ENCODE measurements at regions not wholly inside any gene's neighbourhood (a gene's known extent, or its start where the extent isn't known, plus 50 kb on each side); places are given as distances from the start of the nearest gene placed in this dataset.

- Histone ChIP-seq H3K4me3 (no peak overlapping the region), H3K9me3 (peaks cover 0 to 3% (median 0%) of the 10 kb centered on the region in 3 donors), H3K36me3 (replicated peaks in 1 of 2; ENCODE audit: insufficient read depth in 1 of 2, low read depth in 2 of 2) (no peaks in the 10 kb centered on the region), H3K27ac (peak overlapping the region in 3 of 4 donors; percentile 19 to 40 (median 24)), H3K4me1 (no peaks in the 10 kb centered on the region), H3K27me3 (no peaks in the 10 kb centered on the region)
- DNase-seq = no peak
- 34 to 40% methylated on average over 3 of the region's 3 CpGs for WGBS, 2 donors
- intact Hi-C loops (cut with DNase I) = no loop called here
- TF ChIP-seq CTCF (IDR thresholded peaks at IDR 0.05) = no peak
- TF ChIP-seq POLR2A (IDR thresholded peaks at IDR 0.05) = no peak
- ATAC-seq = peak; percentile 76
Measured at GRCh38 chr3:144295613-144296012, 324.0 kb downstream of the DIPK2A start.

DNA sequence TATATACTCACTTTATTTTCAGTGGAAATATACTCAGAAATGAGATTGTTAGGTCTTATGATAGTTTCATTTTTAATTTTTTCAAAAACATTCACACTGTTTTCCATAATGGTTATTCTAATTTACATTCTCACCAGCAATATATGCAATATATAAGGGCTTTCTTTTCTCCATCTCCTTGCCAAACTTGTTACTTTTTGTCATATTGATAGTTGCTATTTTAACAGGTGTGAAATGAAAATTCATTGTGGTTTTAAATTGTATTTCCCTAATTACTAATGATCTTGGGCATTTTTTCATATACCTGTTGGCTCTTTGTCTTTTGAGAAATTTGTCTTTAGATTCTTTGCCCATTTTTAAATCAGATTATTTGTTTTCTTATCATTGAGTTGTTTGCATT, 325.2 kb downstream of the DIPK2A start:
- TF ChIP-seq CTCF (IDR thresholded peaks at IDR 0.05) = no peak
- no peak for TF ChIP-seq POLR2A (IDR thresholded peaks at IDR 0.05)
- no peak for DNase-seq
- no peak for ATAC-seq

GRCh38 chr3:144301863-144302262, 330.2 kb downstream of the DIPK2A start:
- TF ChIP-seq POLR2A (IDR thresholded peaks at IDR 0.05) (no peak), CTCF (IDR thresholded peaks at IDR 0.05) (no peak)
- WGBS, 2 donors = 54 to 58% methylated on average over 1 of the region's 1 CpG
- ATAC-seq (no peak), DNase-seq (no peak)
- no peaks in the 10 kb centered on the region for H3K27me3 ChIP-seq
- intact Hi-C loops (cut with DNase I) = no loop called here
- no peaks in the 10 kb centered on the region for H3K36me3 ChIP-seq (replicated peaks in 1 of 2; ENCODE audit: insufficient read depth in 1 of 2, low read depth in 2 of 2)
- H3K4me1 ChIP-seq = no peaks in the 10 kb centered on the region
- no peak overlapping the region for H3K27ac ChIP-seq
- no peaks in the 10 kb centered on the region for H3K9me3 ChIP-seq
- H3K4me3 ChIP-seq = no peak overlapping the region

More for the DNA sequence above, 325.2 kb downstream of the DIPK2A start:
- H3K4me3 ChIP-seq = no peak overlapping the region
- H3K27me3 ChIP-seq = no peaks in the 10 kb centered on the region
- peaks cover 0 to 3% (median 0%) of the 10 kb centered on the region in 3 donors for H3K9me3 ChIP-seq
- intact Hi-C loops (cut with DNase I) = no loop called here
- no peak overlapping the region for H3K27ac ChIP-seq
- no peaks in the 10 kb centered on the region for H3K4me1 ChIP-seq
- H3K36me3 ChIP-seq (replicated peaks in 1 of 2; ENCODE audit: insufficient read depth in 1 of 2, low read depth in 2 of 2) = no peaks in the 10 kb centered on the region

DNA sequence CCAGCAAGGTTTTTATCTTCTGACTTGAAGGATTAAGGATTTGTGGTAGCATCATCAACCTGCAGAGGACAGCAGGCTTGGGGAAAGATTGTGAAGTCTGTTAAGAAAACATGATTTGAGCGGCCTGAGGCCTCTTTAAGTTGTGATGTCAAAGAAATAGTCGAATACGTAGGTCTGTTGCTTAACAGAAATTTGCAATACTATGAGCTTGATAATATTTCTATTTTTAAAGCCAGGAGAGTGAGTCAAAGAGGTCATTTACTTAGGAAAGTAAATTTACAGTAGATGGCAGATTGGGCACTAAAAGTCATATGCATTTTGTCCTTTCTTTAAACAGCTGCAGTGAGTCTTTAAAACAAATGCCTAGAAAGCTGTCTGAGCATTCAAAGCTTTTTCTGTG, 336.3 kb downstream of the DIPK2A start:
- Histone ChIP-seq H3K4me1 (no peaks in the 10 kb centered on the region), H3K9me3 (no peaks in the 10 kb centered on the region), H3K27me3 (no peaks in the 10 kb centered on the region), H3K27ac (no peak overlapping the region), H3K4me3 (no peak overlapping the region), H3K36me3 (replicated peaks in 1 of 2; ENCODE audit: insufficient read depth in 1 of 2, low read depth in 2 of 2) (no peaks in the 10 kb centered on the region)
- DNase-seq (no peak), ATAC-seq (no peak)
- no peak for TF ChIP-seq CTCF (IDR thresholded peaks at IDR 0.05)
- no peak for TF ChIP-seq POLR2A (IDR thresholded peaks at IDR 0.05)
- WGBS, 2 donors = 34 to 47% methylated on average over 3 of the region's 3 CpGs
- intact Hi-C loops (cut with DNase I) = no loop called here

DNA sequence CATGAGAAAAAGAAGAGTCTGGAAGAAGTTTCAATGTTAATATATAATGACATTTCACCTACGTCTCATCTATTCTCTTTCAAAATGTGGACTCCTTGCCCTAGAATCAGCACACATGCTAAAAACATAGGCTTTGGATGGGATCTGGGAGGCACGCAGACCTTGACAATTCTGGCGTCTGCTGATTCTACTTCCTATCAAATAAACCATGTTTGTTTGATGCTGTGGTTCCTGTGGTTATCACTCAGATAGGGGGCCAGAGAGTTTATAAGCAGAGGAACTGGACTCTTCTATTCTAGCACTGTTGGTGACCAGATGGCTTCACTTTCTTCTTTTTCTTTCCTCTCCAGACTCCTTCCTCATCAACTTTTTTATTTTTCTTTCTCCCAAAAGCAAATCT, 336.8 kb downstream of the DIPK2A start:
- Histone ChIP-seq H3K4me1 (no peaks in the 10 kb centered on the region), H3K4me3 (no peak overlapping the region), H3K27ac (no peak overlapping the region), H3K36me3 (replicated peaks in 1 of 2; ENCODE audit: insufficient read depth in 1 of 2, low read depth in 2 of 2) (no peaks in the 10 kb centered on the region), H3K9me3 (no peaks in the 10 kb centered on the region), H3K27me3 (no peaks in the 10 kb centered on the region)
- DNase-seq = no peak
- no peak for ATAC-seq
- no peak for TF ChIP-seq POLR2A (IDR thresholded peaks at IDR 0.05)
- TF ChIP-seq CTCF (IDR thresholded peaks at IDR 0.05) = no peak
- intact Hi-C loops (cut with DNase I) = no loop called here
- WGBS, 2 donors = 27 to 35% methylated on average over 3 of the region's 3 CpGs

Measured in body of pancreas (tissue), 4 donors.